HCT116 (cell line): ENCODE measurements at regions not wholly inside any gene's neighbourhood (a gene's known extent, or its start where the extent isn't known, plus 50 kb on each side); places are given as distances from the start of the nearest gene placed in this dataset.
"Not testable (repeated sequence)": the region's sequence is repeated elsewhere in the genome, so short reads cannot be mapped to it uniquely, and the experiment has no call there.

Experiments used
- ATAC-seq: fragments of 200-7000 bp; cut with Tn5 transposase; 2 replicates; pipeline ENCODE4 v1.9.1; 2020; ENCODE audit warnings: mild to moderate bottlenecking, moderate library complexity
- BruUV-seq: library from RNA; stranded (reverse); fragments of 400-500 nt; replicated peaks from 2 replicates; lab custom pipeline; 2021; lab: Mats Ljungman, UMichigan
- CTCF ChIA-PET: fragments of 300-600 bp; sonication (Branson Sonifier 250); formaldehyde crosslinking; loops from one replicate; lab custom pipeline; 2021; ENCODE audit warnings: antibody characterized with exemption; lab: Charles Lee
- POLR2A ChIA-PET: fragments of 300-600, 350-600 bp; sonication (Branson Sonifier 250); formaldehyde crosslinking; loops from one replicate; lab custom pipeline; 2021; ENCODE audit warnings: antibody characterized with exemption; lab: Charles Lee
- RAD21 ChIA-PET, 2 experiments: fragments of 300-600 bp; sonication (Branson Sonifier 250); formaldehyde crosslinking; loops; one replicate each; lab custom pipeline; 2023; ENCODE audit warnings: low total read pairs in 2 of 2; ENCODE audit not compliant: uncharacterized antibody in 2 of 2, unreplicated experiment in 2 of 2, low non-redundant PET in 1 of 2; lab: Charles Lee
- DNase-seq: peaks from one replicate; pipeline ENCODE4 v3.0.0-alpha.2; 2010; ENCODE audit warnings: low read depth, low spot score
- H2AFZ ChIP-seq: fragments of 200-600 bp; shearing (Covaris generic), sonication (generic); 2 replicates; pipeline ENCODE4 v1.6.1; 2017; ENCODE audit warnings: low read depth, mixed run types, mixed read lengths, antibody characterized with exemption, low read length; ENCODE audit not compliant: poor library complexity, severe bottlenecking
- H3K27ac ChIP-seq: 2 replicates; pipeline ENCODE4 v1.5.1; 2012; ENCODE audit warnings: low read depth, low read length
- H3K27me3 ChIP-seq: fragments of 200-600 bp; sonication (generic); 2 replicates; pipeline ENCODE4 v1.6.1; 2016; ENCODE audit warnings: mixed run types, low read length, mixed read lengths; ENCODE audit not compliant: insufficient read depth
- H3K36me3 ChIP-seq, 2 experiments: fragments of 200-500 bp in 1 of 2; fragments of 200-600 bp in 1 of 2; sonication (Bioruptor generic) in 1 of 2; sonication (generic) in 1 of 2; 2 replicates each; pipeline versions ENCODE4 v1.5.1 to v1.6.1; 2014 to 2016; ENCODE audit warnings: low read length in 2 of 2, inconsistent platforms in 1 of 2, mixed read lengths in 1 of 2, mixed run types in 1 of 2; ENCODE audit not compliant: insufficient read depth in 2 of 2, control insufficient read depth in 1 of 2
- H3K4me1 ChIP-seq, 2 experiments: fragments of 200-600 bp in 1 of 2; sonication (generic) in 1 of 2; 2 replicates each; pipeline versions ENCODE4 v1.5.1 to v1.6.1; 2012 to 2017; ENCODE audit warnings: low read length in 2 of 2, inconsistent platforms in 1 of 2, mild to moderate bottlenecking in 1 of 2, mixed read lengths in 1 of 2, mixed run types in 1 of 2, moderate library complexity in 1 of 2; ENCODE audit not compliant: insufficient read depth in 2 of 2, control insufficient read depth in 1 of 2
- H3K4me2 ChIP-seq: fragments of 200-600 bp; sonication (generic); 2 replicates; pipeline ENCODE4 v1.6.1; 2017; ENCODE audit warnings: mixed run types, low read length, mixed read lengths
- H3K4me3 ChIP-seq, 2 experiments: fragments of 200-600 bp in 1 of 2; sonication (generic) in 1 of 2; replicated peaks in 1 of 2; 2 replicates each; pipeline ENCODE4 v1.5.1; 2011 to 2016; ENCODE audit warnings: low read length in 2 of 2, control low read depth in 1 of 2, low read depth in 1 of 2, mild to moderate bottlenecking in 1 of 2, mixed read lengths in 1 of 2, mixed run types in 1 of 2
- H3K79me2 ChIP-seq: fragments of 200-600 bp; sonication (generic); 2 replicates; pipeline ENCODE4 v1.6.1; 2017; ENCODE audit warnings: mild to moderate bottlenecking, mixed run types, low read length, moderate library complexity, mixed read lengths; ENCODE audit not compliant: insufficient read depth
- H3K9ac ChIP-seq: fragments of 200-600 bp; sonication (generic); 2 replicates; pipeline ENCODE4 v1.6.1; 2016; ENCODE audit warnings: low read length, mixed read lengths
- H3K9me2 ChIP-seq: fragments of 200-600 bp; sonication (generic), shearing (Covaris generic); 2 replicates; pipeline ENCODE4 v1.6.1; 2017; ENCODE audit warnings: mixed run types, mild to moderate bottlenecking, moderate library complexity; ENCODE audit not compliant: insufficient read depth
- H3K9me3 ChIP-seq, 2 experiments: fragments of 200-500 bp in 1 of 2; fragments of 200-600 bp in 1 of 2; sonication (Bioruptor generic) in 1 of 2; sonication (generic) in 1 of 2; 2 replicates each; pipeline ENCODE4 v1.6.1; 2014 to 2017; ENCODE audit warnings: low read length in 2 of 2, mixed read lengths in 2 of 2, inconsistent platforms in 1 of 2, low read depth in 1 of 2, mild to moderate bottlenecking in 1 of 2, mixed run types in 1 of 2, moderate library complexity in 1 of 2; ENCODE audit not compliant: control insufficient read depth in 1 of 2, insufficient read depth in 1 of 2
- H4K20me1 ChIP-seq: fragments of 200-600 bp; sonication (generic), shearing (Covaris generic); 2 replicates; pipeline ENCODE4 v1.6.1; 2017; ENCODE audit warnings: mixed run types, mild to moderate bottlenecking, moderate library complexity; ENCODE audit not compliant: insufficient read depth
- CBX3 ChIP-seq: IDR thresholded peaks from 2 replicates; pipeline ENCODE4 v1.6.1; 2012; ENCODE audit warnings: low read depth
- EGR1 ChIP-seq: IDR thresholded peaks from 2 replicates; pipeline ENCODE4 v1.6.1; 2012; ENCODE audit warnings: low read depth
- FOSL1 ChIP-seq: IDR thresholded peaks from 2 replicates; pipeline ENCODE4 v1.6.1; 2012; ENCODE audit warnings: low read depth
- JUND ChIP-seq: IDR thresholded peaks from 2 replicates; pipeline ENCODE4 v1.6.1; 2012
- POLR2A ChIP-seq: IDR thresholded peaks from 2 replicates; pipeline ENCODE4 v1.7.0; 2011; ENCODE audit warnings: borderline replicate concordance; ENCODE audit not compliant: insufficient read depth, insufficient read length; ENCODE audit errors: extremely low read depth
- POLR2AphosphoS5 ChIP-seq: IDR thresholded peaks from 2 replicates; pipeline ENCODE4 v1.6.1; 2011; ENCODE audit warnings: mild to moderate bottlenecking, low read depth, low read length, moderate library complexity
- SP1 ChIP-seq: IDR thresholded peaks from 2 replicates; pipeline ENCODE4 v1.6.1; 2012; ENCODE audit warnings: low read depth
- TCF7L2 ChIP-seq: IDR thresholded peaks from 2 replicates; pipeline ENCODE4 v1.7.0; 2011; ENCODE audit warnings: borderline replicate concordance, inconsistent platforms; ENCODE audit not compliant: insufficient read depth, insufficient read length; ENCODE audit errors: extremely low read depth
- YY1 ChIP-seq: IDR thresholded peaks from 2 replicates; pipeline ENCODE4 v1.6.1; 2011; ENCODE audit warnings: low read length, low read depth, moderate library complexity, mild to moderate bottlenecking; ENCODE audit not compliant: insufficient replicate concordance; ENCODE audit errors: extremely low read depth
- ZFX ChIP-seq: fragments of 450-650 bp; IDR thresholded peaks from 2 replicates; pipeline ENCODE4 v1.6.1; 2017
- ZNF274 ChIP-seq: fragments of 200-500 bp; sonication (Bioruptor generic); IDR thresholded peaks from 2 replicates; pipeline ENCODE4 v1.6.1; 2014; ENCODE audit warnings: mild to moderate bottlenecking, low read depth, low read length, inconsistent platforms
- intact Hi-C: fragments of 100-400 bp; cut with micrococcal nuclease; formaldehyde crosslinking; loops from 2 replicates; pipeline ENCODE4 v1.10.0; 2022
- TF ChIP-seq, protein P1 (sequence below): IDR thresholded peaks from 2 replicates; pipeline ENCODE4 v1.6.1; 2012
- TF ChIP-seq, protein P2 (sequence below): IDR thresholded peaks from 2 replicates; pipeline ENCODE4 v1.6.1; 2012; ENCODE audit warnings: low read depth
- TF ChIP-seq, protein P3 (sequence below), 3 experiments: fragments of 200-600 bp in 1 of 3; sonication (generic) in 1 of 3; IDR thresholded peaks in 2 of 3; conservative IDR thresholded peaks in 1 of 3; 2 replicates each; pipeline ENCODE4 v1.5.1; 2012 to 2017; ENCODE audit warnings: low read depth in 2 of 3, low read length in 2 of 3, antibody characterized with exemption in 1 of 3, borderline replicate concordance in 1 of 3, control low read depth in 1 of 3, mild to moderate bottlenecking in 1 of 3, mixed read lengths in 1 of 3, mixed run types in 1 of 3, moderate library complexity in 1 of 3; ENCODE audit not compliant: insufficient read depth in 1 of 3

- TF ChIP-seq YY1, result no peak
- TF ChIP-seq, protein P1, sequence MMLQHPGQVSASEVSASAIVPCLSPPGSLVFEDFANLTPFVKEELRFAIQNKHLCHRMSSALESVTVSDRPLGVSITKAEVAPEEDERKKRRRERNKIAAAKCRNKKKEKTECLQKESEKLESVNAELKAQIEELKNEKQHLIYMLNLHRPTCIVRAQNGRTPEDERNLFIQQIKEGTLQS, result no peak
These were observed 270.3 kb downstream of the ASMT start (continued) for GRCh38 chrX:1885116-1885515.

- BruUV-seq, CTCF ChIA-PET: not testable (repeated sequence)
- peak overlapping the region; percentile 41; the same call in 1 of the 2 replicates for H3K9ac ChIP-seq
These were observed 273.4 kb downstream of the ASMT start for GRCh38 chrX:1888305-1888704.

GRCh38 chrX:1894026-1894294 lies 279.1 kb downstream of the ASMT start:
- peaks cover 4 to 7% of the 10 kb centered on the region in 2 experiments for H3K4me1 ChIP-seq
- ATAC-seq, result no peak
- CTCF ChIA-PET, result no interaction called here
- TF ChIP-seq, protein P2, sequence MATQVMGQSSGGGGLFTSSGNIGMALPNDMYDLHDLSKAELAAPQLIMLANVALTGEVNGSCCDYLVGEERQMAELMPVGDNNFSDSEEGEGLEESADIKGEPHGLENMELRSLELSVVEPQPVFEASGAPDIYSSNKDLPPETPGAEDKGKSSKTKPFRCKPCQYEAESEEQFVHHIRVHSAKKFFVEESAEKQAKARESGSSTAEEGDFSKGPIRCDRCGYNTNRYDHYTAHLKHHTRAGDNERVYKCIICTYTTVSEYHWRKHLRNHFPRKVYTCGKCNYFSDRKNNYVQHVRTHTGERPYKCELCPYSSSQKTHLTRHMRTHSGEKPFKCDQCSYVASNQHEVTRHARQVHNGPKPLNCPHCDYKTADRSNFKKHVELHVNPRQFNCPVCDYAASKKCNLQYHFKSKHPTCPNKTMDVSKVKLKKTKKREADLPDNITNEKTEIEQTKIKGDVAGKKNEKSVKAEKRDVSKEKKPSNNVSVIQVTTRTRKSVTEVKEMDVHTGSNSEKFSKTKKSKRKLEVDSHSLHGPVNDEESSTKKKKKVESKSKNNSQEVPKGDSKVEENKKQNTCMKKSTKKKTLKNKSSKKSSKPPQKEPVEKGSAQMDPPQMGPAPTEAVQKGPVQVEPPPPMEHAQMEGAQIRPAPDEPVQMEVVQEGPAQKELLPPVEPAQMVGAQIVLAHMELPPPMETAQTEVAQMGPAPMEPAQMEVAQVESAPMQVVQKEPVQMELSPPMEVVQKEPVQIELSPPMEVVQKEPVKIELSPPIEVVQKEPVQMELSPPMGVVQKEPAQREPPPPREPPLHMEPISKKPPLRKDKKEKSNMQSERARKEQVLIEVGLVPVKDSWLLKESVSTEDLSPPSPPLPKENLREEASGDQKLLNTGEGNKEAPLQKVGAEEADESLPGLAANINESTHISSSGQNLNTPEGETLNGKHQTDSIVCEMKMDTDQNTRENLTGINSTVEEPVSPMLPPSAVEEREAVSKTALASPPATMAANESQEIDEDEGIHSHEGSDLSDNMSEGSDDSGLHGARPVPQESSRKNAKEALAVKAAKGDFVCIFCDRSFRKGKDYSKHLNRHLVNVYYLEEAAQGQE, result no peak
- no peak for TF ChIP-seq SP1
- TF ChIP-seq TCF7L2, result no peak
- no peak for TF ChIP-seq ZFX
- TF ChIP-seq, protein P3, sequence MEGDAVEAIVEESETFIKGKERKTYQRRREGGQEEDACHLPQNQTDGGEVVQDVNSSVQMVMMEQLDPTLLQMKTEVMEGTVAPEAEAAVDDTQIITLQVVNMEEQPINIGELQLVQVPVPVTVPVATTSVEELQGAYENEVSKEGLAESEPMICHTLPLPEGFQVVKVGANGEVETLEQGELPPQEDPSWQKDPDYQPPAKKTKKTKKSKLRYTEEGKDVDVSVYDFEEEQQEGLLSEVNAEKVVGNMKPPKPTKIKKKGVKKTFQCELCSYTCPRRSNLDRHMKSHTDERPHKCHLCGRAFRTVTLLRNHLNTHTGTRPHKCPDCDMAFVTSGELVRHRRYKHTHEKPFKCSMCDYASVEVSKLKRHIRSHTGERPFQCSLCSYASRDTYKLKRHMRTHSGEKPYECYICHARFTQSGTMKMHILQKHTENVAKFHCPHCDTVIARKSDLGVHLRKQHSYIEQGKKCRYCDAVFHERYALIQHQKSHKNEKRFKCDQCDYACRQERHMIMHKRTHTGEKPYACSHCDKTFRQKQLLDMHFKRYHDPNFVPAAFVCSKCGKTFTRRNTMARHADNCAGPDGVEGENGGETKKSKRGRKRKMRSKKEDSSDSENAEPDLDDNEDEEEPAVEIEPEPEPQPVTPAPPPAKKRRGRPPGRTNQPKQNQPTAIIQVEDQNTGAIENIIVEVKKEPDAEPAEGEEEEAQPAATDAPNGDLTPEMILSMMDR (IDR thresholded peaks at IDR 0.05 in 2 of 3, conservative IDR thresholded peaks at IDR 0.05 in 1 of 3; ENCODE audit: borderline replicate concordance in 1 of 3, insufficient read depth in 1 of 3, low read depth in 2 of 3, low read length in 2 of 3), result no peak
- TF ChIP-seq EGR1, result no peak
- no peak for TF ChIP-seq JUND
- TF ChIP-seq ZNF274, result no peak
- no peak for TF ChIP-seq POLR2A
- TF ChIP-seq POLR2AphosphoS5, result no peak
- no peak for TF ChIP-seq FOSL1
- no peak for TF ChIP-seq CBX3

More at GRCh38 chrX:1888305-1888704, 273.4 kb downstream of the ASMT start:
- peak overlapping the region; percentile 97 for H3K27ac ChIP-seq
- H3K36me3 ChIP-seq, H2AFZ ChIP-seq, ATAC-seq, H3K9me3 ChIP-seq, RAD21 ChIA-PET, POLR2A ChIA-PET, intact Hi-C loops, H3K79me2 ChIP-seq, H3K27me3 ChIP-seq, H4K20me1 ChIP-seq, H3K4me3 ChIP-seq, H3K9me2 ChIP-seq: not testable (repeated sequence)
- peak overlapping the region; percentile 28; the same call in 1 of the 2 replicates for H3K4me2 ChIP-seq
- DNase-seq, result peak; percentile 34
- peaks cover 15 to 27% of the 10 kb centered on the region in 2 experiments for H3K4me1 ChIP-seq

More at GRCh38 chrX:1894026-1894294, 279.1 kb downstream of the ASMT start:
- DNase-seq, result no peak
- Histone ChIP-seq H3K4me2 (no peak overlapping the region), H2AFZ (no peak overlapping the region), H3K27ac (no peak overlapping the region), H3K27me3 (no peaks in the 10 kb centered on the region), H3K36me3 (no peaks in the 10 kb centered on the region), H3K9me2 (no peaks in the 10 kb centered on the region), H3K4me3 (no peak overlapping the region), H3K9ac (no peak overlapping the region), H3K79me2 (no peaks in the 10 kb centered on the region), H3K9me3 (no peaks in the 10 kb centered on the region; a peak in 1 of 4 replicates), H4K20me1 (no peaks in the 10 kb centered on the region)
- no TSS peak for BruUV-seq
- ChIA-PET RAD21 (no interaction called here), POLR2A (no interaction called here)
- intact Hi-C loops, result loop anchor here (10.0 kb wide), 1 partner anchor 701 kb away; no protein-coding TSS in a partner anchor
